WTC11 (cell line): ENCODE measurements at regions not wholly inside any gene's neighbourhood (a gene's known extent, or its start where the extent isn't known, plus 50 kb on each side); places are given as distances from the start of the nearest gene placed in this dataset.

Source experiments
- ATAC-seq: fragments of 200-7000 bp; cut with Tn5 transposase; 2 replicates; pipeline ENCODE4 v1.10.0; 2021; ENCODE audit warnings: mild to moderate bottlenecking, moderate library complexity
- CTCF ChIA-PET: fragments of 300-600 bp; sonication (Branson Sonifier 250); formaldehyde crosslinking; loops from one replicate; lab custom pipeline; 2021; ENCODE audit warnings: antibody characterized with exemption; lab: Charles Lee
- POLR2A ChIA-PET: fragments of 350-600 bp; sonication (Branson Sonifier 250); formaldehyde crosslinking; loops from one replicate; lab custom pipeline; 2021; ENCODE audit warnings: antibody characterized with exemption; lab: Charles Lee
- DNase-seq: peaks from one replicate; pipeline ENCODE4 v3.0.0; 2021; ENCODE audit warnings: low spot score
- H3K27ac Mint-ChIP-seq: 2 replicates; pipeline ENCODE4 v1.8.0; 2021; ENCODE audit warnings: mixed read lengths
- H3K27me3 Mint-ChIP-seq: 2 replicates; pipeline ENCODE4 v1.8.0; 2021; ENCODE audit warnings: low read depth, mild to moderate bottlenecking, moderate library complexity, mixed read lengths
- H3K36me3 Mint-ChIP-seq: 2 replicates; pipeline ENCODE4 v1.8.0; 2021; ENCODE audit warnings: mixed read lengths
- H3K4me1 Mint-ChIP-seq: 2 replicates; pipeline ENCODE4 v1.8.0; 2022; ENCODE audit warnings: mixed read lengths
- H3K4me3 Mint-ChIP-seq: 2 replicates; pipeline ENCODE4 v1.8.0; 2021; ENCODE audit warnings: mild to moderate bottlenecking, moderate library complexity, mixed read lengths
- H3K9me3 Mint-ChIP-seq: 2 replicates; pipeline ENCODE4 v1.8.0; 2021; ENCODE audit warnings: mixed read lengths
- AFF4 ChIP-seq: sonication (generic); formaldehyde crosslinking; IDR thresholded peaks from 2 replicates; pipeline ENCODE4 v1.8.1; 2023; ENCODE audit warnings: mild to moderate bottlenecking, missing genetic modification reagents, borderline replicate concordance
- ATF6 ChIP-seq: sonication (generic); formaldehyde crosslinking; IDR thresholded peaks from 2 replicates; pipeline ENCODE4 v1.8.1; 2023; ENCODE audit warnings: mild to moderate bottlenecking, missing genetic modification reagents
- CTCF ChIP-seq: fragments of 200-600 bp; IDR thresholded peaks from 2 replicates; pipeline ENCODE4 v1.8.0; 2022; ENCODE audit warnings: antibody characterized with exemption
- E2F1 ChIP-seq: sonication (generic); formaldehyde crosslinking; IDR thresholded peaks from 2 replicates; pipeline ENCODE4 v1.8.0; 2022; ENCODE audit warnings: mild to moderate bottlenecking, missing genetic modification reagents
- FOXK1 ChIP-seq: sonication (generic); formaldehyde crosslinking; IDR thresholded peaks from 2 replicates; pipeline ENCODE4 v1.8.0; 2022; ENCODE audit warnings: mild to moderate bottlenecking, moderate library complexity, missing genetic modification reagents
- GABPB1 ChIP-seq: sonication (generic); formaldehyde crosslinking; IDR thresholded peaks from 2 replicates; pipeline ENCODE4 v1.8.1; 2023; ENCODE audit warnings: mild to moderate bottlenecking, missing genetic modification reagents
- IRF2 ChIP-seq: sonication (generic); formaldehyde crosslinking; IDR thresholded peaks from 2 replicates; pipeline ENCODE4 v1.8.0; 2022; ENCODE audit warnings: low read depth, missing genetic modification reagents, borderline replicate concordance
- JAZF1 ChIP-seq: fragments of 250-450 bp; sonication (Bioruptor Pico); IDR thresholded peaks from 2 replicates; pipeline ENCODE4 v1.9.0; 2021; ENCODE audit warnings: moderate library complexity, mild to moderate bottlenecking, inconsistent platforms
- JUN ChIP-seq: sonication (generic); formaldehyde crosslinking; IDR thresholded peaks from 2 replicates; pipeline ENCODE4 v1.8.0; 2023; ENCODE audit warnings: mild to moderate bottlenecking, missing genetic modification reagents
- MXD4 ChIP-seq: fragments of 250-450 bp; sonication (Bioruptor Pico); IDR thresholded peaks from 2 replicates; pipeline ENCODE4 v1.8.0; 2021; ENCODE audit warnings: mild to moderate bottlenecking, moderate library complexity, borderline replicate concordance
- MYBL2 ChIP-seq: sonication (generic); formaldehyde crosslinking; IDR thresholded peaks from 2 replicates; pipeline ENCODE4 v1.8.1; 2023; ENCODE audit warnings: mild to moderate bottlenecking, moderate library complexity, missing genetic modification reagents
- NFATC4 ChIP-seq: fragments of 250-450 bp; sonication (Bioruptor Pico); IDR thresholded peaks from 2 replicates; pipeline ENCODE4 v1.9.0; 2021; ENCODE audit warnings: mild to moderate bottlenecking
- NR3C1 ChIP-seq: sonication (generic); formaldehyde crosslinking; conservative IDR thresholded peaks from 2 replicates; pipeline ENCODE4 v1.8.1; 2023; ENCODE audit warnings: low read depth, mild to moderate bottlenecking, missing genetic modification reagents
- SMAD4 ChIP-seq: sonication (generic); formaldehyde crosslinking; IDR thresholded peaks from 2 replicates; pipeline ENCODE4 v1.8.0; 2022; ENCODE audit warnings: mild to moderate bottlenecking, missing genetic modification reagents
- STAT6 ChIP-seq: sonication (generic); formaldehyde crosslinking; conservative IDR thresholded peaks from 2 replicates; pipeline ENCODE4 v1.8.1; 2023; ENCODE audit warnings: mild to moderate bottlenecking, low read depth, missing genetic modification reagents, moderate library complexity
- TCF7 ChIP-seq: sonication (generic); formaldehyde crosslinking; IDR thresholded peaks from 2 replicates; pipeline ENCODE4 v1.8.0; 2022; ENCODE audit warnings: mild to moderate bottlenecking, low read depth, missing genetic modification reagents, moderate library complexity
- TP53 ChIP-seq: sonication (generic); formaldehyde crosslinking; IDR thresholded peaks from 2 replicates; pipeline ENCODE4 v1.8.1; 2023; ENCODE audit warnings: mild to moderate bottlenecking, missing genetic modification reagents
- ZNF121 ChIP-seq: sonication (generic); formaldehyde crosslinking; IDR thresholded peaks from 2 replicates; pipeline ENCODE4 v1.8.0; 2023; ENCODE audit warnings: missing genetic modification reagents
- ZNF232 ChIP-seq: sonication (generic); formaldehyde crosslinking; IDR thresholded peaks from 2 replicates; pipeline ENCODE4 v1.8.0; 2022; ENCODE audit warnings: mild to moderate bottlenecking, missing genetic modification reagents
- ZNF263 ChIP-seq: sonication (generic); formaldehyde crosslinking; IDR thresholded peaks from 2 replicates; pipeline ENCODE4 v1.8.1; 2022; ENCODE audit warnings: low read depth, mild to moderate bottlenecking, moderate library complexity, missing genetic modification reagents
- ZNF281 ChIP-seq: sonication (generic); formaldehyde crosslinking; IDR thresholded peaks from 2 replicates; pipeline ENCODE4 v1.8.0; 2023; ENCODE audit warnings: mild to moderate bottlenecking, missing genetic modification reagents

GRCh38 chr2:171610824-171611223, 76.4 kb upstream of the DYNC1I2 start (continued):
- no peak for TF ChIP-seq ZNF281 (CRISPR knock-in tag)
- no peak for TF ChIP-seq STAT6 (CRISPR knock-in tag)

GRCh38 chr2:171615069-171615468, 72.2 kb upstream of the DYNC1I2 start:
- Mint-ChIP-seq H3K4me1 (no peaks in the 10 kb centered on the region), H3K4me3 (no peak overlapping the region), H3K9me3 (no peaks in the 10 kb centered on the region), H3K27ac (no peak overlapping the region), H3K36me3 (no peaks in the 10 kb centered on the region), H3K27me3 (no peaks in the 10 kb centered on the region)
- DNase-seq (no peak), ATAC-seq (no peak)
- POLR2A ChIA-PET = no interaction called here
- CTCF ChIA-PET = no interaction called here
- TF ChIP-seq TP53 (CRISPR knock-in tag) = no peak
- TF ChIP-seq JUN = no peak
- TF ChIP-seq FOXK1 (CRISPR knock-in tag) = no peak
- no peak for TF ChIP-seq AFF4 (CRISPR knock-in tag)
- no peak for TF ChIP-seq NR3C1 (CRISPR knock-in tag)
- TF ChIP-seq JAZF1 = no peak
- no peak for TF ChIP-seq ZNF232 (CRISPR knock-in tag)
- no peak for TF ChIP-seq MYBL2 (CRISPR knock-in tag)
- no peak for TF ChIP-seq TCF7 (CRISPR knock-in tag)
- no peak for TF ChIP-seq MXD4 (CRISPR knock-in tag)
- TF ChIP-seq GABPB1 (CRISPR knock-in tag) = no peak
- TF ChIP-seq SMAD4 (CRISPR knock-in tag) = no peak
- no peak for TF ChIP-seq ZNF121 (CRISPR knock-in tag)

GRCh38 chr2:171617981-171618380, 69.3 kb upstream of the DYNC1I2 start:
- DNase-seq = no peak
- Mint-ChIP-seq H3K27me3 (no peaks in the 10 kb centered on the region), H3K36me3 (no peaks in the 10 kb centered on the region), H3K27ac (no peak overlapping the region), H3K4me1 (no peaks in the 10 kb centered on the region), H3K4me3 (no peak overlapping the region), H3K9me3 (no peaks in the 10 kb centered on the region)
- CTCF ChIA-PET = no interaction called here
- POLR2A ChIA-PET = interaction anchor here (0.6 kb wide), 1 partner anchor 53 kb away, joined by 8 read pairs; no protein-coding TSS in a partner anchor
- ATAC-seq = no peak
- TF ChIP-seq CTCF (no peak), ZNF263 (no peak), MXD4 (CRISPR knock-in tag) (no peak), IRF2 (CRISPR knock-in tag) (no peak), NFATC4 (no peak), ATF6 (CRISPR knock-in tag) (no peak), E2F1 (CRISPR knock-in tag) (no peak)
